ENCODE measurements at regions not wholly inside any gene's neighbourhood (a gene's known extent, or its start where the extent isn't known, plus 50 kb on each side); places are given as distances from the start of the nearest gene placed in this dataset.
"Not testable (repeated sequence)": the region's sequence is repeated elsewhere in the genome, so short reads cannot be mapped to it uniquely, and the experiment has no call there.

DNA sequence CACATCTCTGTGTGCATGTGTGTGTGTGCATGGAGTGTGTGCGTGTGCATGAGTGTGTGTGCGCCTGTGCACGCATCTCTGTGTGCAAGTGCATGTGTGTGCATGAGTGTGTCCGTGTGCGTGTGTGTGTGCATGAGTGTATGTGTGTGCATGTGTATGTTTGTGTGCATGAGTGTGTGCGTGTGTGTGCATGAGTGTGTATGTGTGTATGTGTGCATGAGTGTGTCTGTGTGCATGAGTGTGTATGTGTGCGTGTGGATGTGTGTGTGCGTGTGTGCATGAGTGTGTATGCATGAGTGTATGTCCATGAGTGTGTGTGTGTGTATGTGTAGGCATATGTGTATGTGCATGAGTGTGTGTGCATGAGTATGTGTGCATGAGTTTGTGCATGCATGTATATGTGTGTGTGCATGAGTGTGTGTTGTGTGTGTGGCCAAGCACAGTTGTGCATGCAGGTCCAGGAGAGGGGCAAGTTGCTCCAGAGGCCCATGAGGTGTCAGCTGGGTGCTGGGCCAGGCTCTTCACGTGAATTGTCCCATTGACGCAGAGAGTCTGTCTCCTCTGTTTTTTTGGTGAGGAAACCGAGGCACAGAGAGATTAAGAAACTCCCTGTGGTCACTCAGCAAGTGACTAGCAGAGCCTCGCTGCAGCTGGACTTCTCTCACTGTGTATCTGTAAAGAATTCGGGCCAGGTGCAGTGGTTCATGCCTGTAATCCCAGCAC lies 75.5 kb downstream of the ASB1 start:
- DNase-seq (ENCODE audit: low spot score): no peak

DNA sequence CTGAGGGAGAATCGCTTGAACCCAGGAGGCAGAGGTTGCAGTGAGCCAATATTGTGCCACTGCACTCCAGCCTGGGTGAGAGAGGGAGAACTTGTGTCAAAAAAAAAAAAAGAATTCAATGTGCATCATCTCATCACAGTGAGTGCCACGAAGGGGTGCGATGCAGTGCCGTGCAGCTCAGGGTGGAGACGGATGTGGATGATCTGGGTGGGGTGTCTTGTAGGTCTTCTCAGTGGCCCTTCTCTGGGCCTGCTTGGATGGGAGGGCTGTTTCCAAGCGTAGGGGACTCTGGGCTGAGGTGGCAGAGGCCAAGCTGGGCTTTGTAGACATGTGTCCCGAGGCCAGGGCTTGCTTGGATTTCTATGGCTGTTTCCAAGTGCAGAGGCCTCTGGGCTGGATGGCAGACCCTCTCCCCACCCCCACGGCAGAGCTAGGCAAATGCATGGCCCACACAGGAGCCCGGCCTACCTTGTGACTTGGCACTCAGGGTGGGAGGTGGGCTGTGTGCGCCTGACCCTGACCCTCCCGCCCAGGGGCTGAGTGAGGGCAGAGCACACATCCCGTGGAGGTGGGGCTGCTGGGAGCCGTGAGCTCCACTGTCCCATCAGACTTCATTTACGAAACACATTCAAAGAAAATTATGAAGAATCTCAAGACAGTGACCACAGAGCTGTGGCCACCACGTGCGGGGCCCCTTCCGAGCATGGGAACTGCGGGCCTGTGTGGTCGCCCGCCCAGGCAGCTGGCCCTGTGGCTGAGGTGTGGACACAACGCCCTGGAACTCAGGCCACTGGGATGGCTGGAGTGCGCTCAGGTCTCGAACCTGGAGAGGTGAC lies 76.4 kb downstream of the ASB1 start:
- no peak for DNase-seq (ENCODE audit: low spot score)

- no peak for DNase-seq (ENCODE audit: low spot score)
Observed at GRCh38 chr2:238504181-238504931, 77.6 kb downstream of the ASB1 start.

- no peak for DNase-seq (ENCODE audit: low spot score)
Observed at GRCh38 chr2:238505119-238505891, 78.6 kb downstream of the ASB1 start.

GRCh38 chr2:238505892-238506280 lies 79.2 kb downstream of the ASB1 start:
- no peak for DNase-seq (ENCODE audit: low spot score)

GRCh38 chr2:238506371-238507068 lies 79.8 kb downstream of the ASB1 start:
- no peak for DNase-seq (ENCODE audit: low spot score)

- no peak for DNase-seq (ENCODE audit: low spot score)
Observed at GRCh38 chr2:238507836-238508235, 81.1 kb downstream of the ASB1 start.

- no peak for DNase-seq (ENCODE audit: low spot score)
Observed at GRCh38 chr2:238509151-238509835, 82.6 kb downstream of the ASB1 start.

DNA sequence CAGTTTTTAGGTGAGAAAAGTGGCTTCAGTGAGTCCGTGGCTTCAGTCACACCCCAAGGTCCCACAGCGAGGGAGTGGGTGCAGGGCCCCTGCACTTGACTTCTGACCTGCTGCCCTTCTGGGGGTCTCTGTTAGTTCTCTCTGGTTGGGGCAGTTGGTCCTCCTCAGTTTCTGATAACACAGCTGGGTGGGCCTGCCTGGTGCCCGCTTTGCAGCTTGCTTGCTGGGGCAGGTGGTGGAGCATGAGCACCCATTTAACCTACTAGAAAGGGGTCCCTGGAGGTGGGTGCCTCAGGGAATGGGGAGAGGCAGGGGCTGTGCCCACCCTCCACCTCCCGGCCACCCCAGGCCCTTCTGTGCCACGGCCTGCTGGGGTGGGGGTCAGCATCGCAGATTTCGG lies 83.2 kb downstream of the ASB1 start:
- DNase-seq (ENCODE audit: low spot score): no peak

GRCh38 chr2:238510911-238511613 lies 84.3 kb downstream of the ASB1 start:
- DNase-seq (ENCODE audit: low spot score): no peak

GRCh38 chr2:238511614-238511950 lies 84.9 kb downstream of the ASB1 start:
- DNase-seq (ENCODE audit: low spot score): no peak

DNA sequence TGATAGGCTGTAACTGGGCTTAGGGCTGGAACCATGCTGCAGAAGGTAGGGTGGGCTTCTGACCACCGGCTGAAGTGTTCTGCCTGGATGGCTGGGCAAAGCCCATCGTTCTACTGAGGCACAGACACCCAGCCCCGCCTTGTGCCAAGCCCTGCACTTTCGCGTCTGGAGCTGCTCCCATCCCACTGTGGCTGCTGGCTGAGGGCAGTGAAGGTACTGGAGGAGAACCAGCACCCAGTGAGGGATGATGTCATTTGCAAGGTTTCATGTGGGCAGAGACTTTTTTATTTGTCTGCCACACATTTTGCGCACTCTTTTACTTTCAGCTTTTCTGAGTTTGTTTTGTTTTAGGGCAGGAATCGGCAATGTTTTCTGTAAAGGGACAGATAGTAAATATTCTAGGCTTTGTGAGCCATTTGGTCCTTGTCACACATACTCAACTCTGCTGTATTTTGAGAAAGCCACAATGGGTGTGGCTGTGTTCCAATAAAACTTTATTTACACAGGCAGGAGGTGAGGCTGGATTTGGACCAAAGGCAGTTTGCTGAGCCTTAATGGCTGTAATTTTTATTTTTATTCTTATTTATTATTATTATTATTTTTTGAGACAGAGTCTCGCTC lies 85.6 kb downstream of the ASB1 start:
- no peak for DNase-seq (ENCODE audit: low spot score)

DNA sequence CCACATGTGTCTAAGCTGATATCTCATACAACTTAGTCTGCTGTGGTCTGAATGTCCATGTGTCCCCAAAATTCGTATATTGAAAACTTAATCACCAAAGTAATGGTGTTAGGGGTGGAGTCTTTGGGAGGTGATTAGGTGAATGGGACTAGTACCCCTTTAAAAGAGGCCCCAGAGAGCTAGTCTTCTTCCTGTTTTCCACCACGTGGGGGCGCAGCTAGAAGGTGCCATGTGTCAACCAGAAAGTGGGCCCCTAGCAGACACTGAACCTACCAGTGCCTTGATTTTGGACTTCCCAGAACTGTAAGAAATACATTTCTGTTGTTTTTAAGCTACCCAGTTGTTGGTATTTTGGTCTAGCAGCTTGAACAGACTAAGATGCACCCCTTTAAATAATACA lies 86.6 kb downstream of the ASB1 start:
- peak; percentile 10 for DNase-seq (ENCODE audit: low spot score)

DNA sequence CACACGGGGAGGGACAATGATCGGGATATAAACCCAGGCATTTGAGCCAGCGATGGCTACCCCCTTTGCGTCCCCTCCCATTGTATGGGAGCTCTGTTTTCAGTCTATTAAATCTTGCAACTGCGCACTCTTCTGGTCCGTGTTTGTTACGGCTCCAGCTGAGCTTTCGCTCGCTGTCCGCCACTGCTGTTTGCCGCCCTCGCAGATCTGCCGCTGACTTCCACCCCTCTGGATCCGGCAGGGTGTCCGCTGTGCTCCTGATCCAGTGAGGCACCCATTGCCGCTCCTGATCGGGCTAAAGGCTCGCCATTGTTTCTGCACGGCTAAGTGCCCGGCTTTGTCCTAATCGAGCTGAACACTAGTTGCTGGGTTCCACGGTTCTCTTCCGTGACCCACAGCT lies 87.3 kb downstream of the ASB1 start:
- DNase-seq (ENCODE audit: low spot score): not testable (repeated sequence)

DNA sequence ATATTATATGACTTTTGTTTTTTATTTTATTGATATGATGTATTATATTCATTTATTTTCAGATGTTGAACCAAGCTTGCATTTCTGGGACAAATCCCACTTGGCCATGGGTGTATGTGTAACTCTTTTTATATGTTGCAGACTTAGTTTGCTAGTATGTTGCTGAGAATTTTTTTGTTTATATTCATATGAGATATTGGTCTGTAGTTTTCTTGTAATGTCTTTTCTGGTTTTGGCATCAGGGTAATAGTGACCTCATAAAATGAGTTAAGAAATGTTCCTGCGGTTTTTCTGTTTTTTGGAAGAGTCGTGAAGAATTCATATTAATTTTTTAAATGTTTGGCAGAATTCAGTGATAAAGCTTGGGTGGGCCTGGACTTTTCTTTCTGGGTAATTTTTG lies 88.7 kb downstream of the ASB1 start:
- DNase-seq (ENCODE audit: low spot score): no peak

- no peak for DNase-seq (ENCODE audit: low spot score)
Observed at GRCh38 chr2:238517209-238517608, 90.5 kb downstream of the ASB1 start.

DNA sequence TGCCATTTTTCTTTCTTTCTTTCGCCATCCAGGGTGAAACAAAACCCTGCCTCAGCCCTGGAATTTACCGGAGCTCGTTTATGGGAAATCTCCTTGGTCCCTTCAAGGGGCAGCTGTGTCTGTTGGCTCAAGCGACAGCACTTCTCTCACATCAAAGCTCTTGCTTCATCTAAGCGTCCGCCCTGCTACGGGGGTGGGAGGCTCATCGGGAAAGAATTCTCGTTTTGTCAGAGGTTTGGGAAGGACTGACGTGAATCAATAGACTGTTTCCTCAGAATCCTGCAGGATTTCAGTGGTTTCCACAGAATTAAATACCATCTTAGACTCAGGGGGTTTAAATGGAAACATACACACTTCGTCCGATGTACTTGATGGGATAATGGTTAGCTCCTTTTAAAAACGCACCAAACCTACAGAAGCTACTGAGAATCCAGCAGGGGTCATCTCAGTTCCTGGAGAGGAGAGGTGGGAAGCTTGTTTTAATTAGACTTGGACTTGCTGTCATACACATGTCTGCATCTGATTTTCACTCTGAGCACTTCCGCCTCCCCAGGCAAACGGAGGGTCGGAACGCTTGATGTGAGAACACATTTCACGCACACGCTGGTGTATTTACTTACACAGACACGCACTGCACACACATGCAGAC lies 91.6 kb downstream of the ASB1 start:
- DNase-seq (ENCODE audit: low spot score): no peak

- no peak for DNase-seq (ENCODE audit: low spot score)
Observed at GRCh38 chr2:238518821-238519186, 92.1 kb downstream of the ASB1 start.

- no peak for DNase-seq (ENCODE audit: low spot score)
Observed at GRCh38 chr2:238520359-238520886, 93.7 kb downstream of the ASB1 start.

All from LoVo (cell line).